Activated T-cell treated with anti-CD3 and anti-CD28 coated beads for 4 hours (primary cell): ENCODE measurements at regions not wholly inside any gene's neighbourhood (a gene's known extent, or its start where the extent isn't known, plus 50 kb on each side); places are given as distances from the start of the nearest gene placed in this dataset.
"Not testable (repeated sequence)": the region's sequence is repeated elsewhere in the genome, so short reads cannot be mapped to it uniquely, and the experiment has no call there.

Experiments
- DNase-seq: peaks from one replicate; pipeline ENCODE4 v3.0.0-alpha.2; 2020

DNA sequence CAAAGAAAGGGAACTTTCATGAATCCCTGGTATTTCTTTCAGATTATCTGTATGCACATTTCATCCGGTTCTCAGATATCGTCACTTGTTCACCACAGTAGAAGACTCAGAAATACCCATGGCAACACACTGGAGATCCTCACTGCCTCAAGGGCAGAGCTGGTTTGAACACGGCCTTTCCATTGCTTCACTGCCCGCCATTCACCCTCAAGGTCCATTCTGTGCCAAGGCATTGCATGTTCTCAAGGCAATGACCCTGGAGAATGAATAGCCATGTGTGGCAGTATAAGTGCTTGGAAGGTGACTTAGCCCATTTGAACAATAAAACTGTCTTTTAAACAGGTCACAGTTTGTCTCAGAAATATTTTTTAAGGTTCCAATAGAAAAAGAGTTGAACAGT is 606.5 kb downstream of the IPMK start:
- no peak for DNase-seq

DNA sequence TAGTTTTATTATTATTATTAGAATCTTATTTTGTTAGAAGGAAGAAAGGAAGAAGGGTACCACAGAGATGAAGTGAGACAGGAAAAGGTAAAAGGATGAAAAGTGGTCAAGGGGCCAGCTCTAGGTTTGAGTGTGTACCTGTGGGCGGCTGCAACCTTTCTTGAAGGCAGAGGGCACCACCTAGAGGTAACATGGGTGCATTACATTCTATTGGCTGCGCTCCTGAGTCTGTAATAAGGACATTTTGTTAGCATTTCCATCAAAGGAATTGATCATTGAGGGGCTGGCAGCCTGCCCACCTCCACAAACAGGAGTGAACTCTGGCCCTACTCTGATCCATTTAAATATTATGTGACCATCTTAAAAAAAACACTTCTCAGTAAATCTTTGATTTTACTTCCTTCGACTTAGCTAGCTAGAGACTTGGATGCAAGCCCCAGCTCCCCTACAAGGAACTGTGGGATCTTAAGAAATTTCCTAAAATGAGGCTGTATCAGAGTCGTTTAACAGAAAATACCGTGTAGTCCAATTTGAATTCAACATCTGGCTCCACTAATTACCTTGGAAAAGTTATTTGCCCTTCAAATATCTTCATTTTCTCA is 610.4 kb downstream of the IPMK start:
- no peak for DNase-seq

DNA sequence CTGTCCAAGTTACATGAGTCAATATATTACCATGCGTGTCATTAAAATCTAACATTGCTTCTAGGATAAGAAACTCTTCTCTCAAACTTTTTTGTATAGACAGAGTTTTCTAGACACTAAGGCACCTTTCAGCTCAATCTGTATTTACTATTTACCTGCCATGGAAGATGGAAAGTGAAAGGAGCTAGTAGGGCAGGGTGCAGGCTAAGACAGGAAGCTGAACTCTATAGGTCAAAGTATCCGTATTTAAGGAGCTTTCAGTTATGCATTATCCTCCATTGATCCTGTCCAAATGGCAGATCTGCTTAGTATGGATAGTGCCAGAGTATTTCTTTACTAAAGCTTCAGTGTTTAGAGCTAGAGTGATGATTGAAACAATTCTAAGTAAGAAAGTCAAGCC is 612.8 kb downstream of the IPMK start:
- DNase-seq = no peak

DNA sequence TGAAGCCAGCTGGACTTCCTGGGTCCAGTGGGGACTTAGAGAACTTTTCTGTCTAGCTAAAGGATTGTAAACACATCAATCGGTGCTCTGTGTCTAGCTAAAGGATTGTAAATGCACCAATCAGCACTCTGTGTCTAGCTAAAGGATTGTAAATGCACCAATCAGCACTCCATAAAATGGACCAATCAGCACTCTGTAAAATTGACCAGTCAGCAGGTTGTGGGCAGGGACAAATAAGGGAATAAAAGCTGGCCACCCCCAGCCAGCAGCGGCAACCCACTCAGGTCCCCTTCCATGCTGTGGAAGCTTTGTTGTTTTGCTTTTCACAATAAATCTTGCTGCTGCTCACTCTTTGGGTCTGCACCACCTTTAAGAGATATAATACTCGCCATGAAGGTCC is 622.6 kb downstream of the IPMK start:
- not testable (repeated sequence) for DNase-seq

DNA sequence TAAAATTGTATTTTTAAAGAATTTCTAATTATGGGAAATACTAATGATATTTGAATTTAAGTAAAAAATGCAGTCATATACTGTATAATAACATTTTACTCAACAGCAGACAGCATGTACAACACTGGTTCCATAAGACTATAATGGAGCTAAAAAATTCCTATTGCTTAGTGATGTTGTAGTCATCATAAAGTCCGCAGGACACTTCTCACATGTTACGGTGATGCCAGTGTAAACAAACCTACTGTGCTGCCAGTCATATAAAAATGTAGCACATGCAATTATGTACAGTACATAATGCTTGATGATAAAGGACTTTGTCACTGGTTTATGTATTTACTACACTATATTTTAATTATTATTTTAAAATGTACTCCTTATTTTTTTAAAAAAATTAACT is 629.3 kb downstream of the IPMK start:
- no peak for DNase-seq

DNA sequence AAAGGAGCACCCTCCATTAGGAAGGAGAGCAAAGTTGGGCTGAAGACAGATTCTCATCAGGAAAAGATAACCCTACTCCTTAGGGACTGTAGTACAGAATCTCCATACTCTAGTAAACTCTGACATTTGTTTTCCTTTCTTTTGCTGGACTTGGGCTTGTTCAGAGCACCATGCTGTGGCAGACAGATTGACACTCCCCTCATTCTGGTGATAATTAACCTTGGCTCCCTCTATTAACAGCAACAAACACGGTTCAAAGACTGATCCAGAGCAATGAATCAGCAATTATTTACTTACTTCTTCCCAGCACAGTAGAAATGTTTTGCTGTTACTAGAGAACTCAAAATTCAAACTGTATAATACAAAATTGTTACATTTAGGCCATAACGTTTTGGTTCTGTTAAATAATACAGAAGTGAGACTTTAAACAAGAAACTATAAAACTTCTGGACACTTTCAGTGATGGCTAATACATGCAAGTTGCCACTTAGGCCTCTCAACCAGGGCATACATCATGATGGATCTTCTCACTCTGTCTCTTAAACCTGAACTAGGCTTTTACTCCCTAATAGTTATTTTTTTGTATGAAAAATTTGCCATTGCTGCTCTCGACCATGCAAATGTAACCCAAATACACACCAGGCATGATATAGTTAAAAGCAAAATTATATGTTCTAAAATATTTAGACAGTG is 639.0 kb downstream of the IPMK start:
- DNase-seq = no peak

DNA sequence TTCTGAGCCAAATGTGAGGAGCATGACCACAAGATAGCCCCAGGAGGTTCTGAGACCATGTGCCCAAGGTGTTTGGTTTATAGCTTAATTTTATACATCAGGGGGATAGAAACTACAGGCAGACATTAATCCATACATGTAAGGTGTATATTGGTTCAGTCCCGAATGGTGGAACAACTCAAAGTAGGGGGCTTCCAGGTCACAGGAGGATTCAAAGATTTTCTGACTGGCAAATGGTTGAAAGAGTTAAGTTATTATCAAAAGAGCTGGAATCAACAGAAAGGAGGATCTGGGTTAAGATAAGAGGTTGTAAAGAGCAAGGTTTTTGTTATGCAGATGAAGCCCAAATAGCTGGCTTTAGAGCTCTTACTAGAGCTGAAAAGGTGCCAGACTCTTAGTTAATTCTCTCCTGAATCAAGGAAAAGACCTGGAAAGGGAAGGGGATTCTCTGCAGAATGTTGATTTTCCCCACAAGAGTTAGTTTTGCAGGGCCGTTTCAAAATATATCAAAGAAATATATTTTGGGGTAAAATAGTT is 640.0 kb downstream of the IPMK start:
- no peak for DNase-seq

DNA sequence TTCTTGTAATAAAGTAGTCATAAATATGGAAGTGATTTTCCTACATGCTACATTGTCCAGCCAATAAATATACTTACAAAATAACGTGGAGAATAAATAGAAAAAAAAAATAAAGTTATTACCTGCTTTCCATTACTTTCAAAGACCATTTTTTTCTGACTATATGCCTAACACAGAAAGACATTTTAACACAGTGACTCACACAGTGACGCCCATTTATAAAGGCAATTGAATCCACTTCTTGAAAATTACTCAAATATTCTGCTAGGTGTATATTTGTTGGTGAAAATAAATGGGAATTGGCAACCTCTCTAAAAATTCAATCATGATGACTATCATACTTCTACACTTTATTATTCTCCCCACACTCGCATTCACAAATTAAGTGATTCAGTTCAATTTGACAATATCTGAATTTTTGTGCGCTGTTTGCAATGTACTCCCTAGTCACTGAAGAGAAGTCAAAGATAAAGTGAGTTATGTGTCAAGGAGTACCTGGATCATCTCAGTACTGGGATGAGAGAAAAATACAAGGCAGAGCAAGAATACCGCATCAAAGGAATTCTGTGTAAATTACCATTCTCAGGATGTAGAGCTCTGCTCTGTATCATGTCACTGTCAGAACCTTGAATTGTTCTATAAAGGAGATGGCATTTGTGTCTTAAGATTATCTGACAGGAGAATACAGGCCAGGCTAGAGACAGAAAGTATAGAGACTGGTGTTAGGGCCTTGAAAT is 642.7 kb downstream of the IPMK start:
- no peak for DNase-seq

DNA sequence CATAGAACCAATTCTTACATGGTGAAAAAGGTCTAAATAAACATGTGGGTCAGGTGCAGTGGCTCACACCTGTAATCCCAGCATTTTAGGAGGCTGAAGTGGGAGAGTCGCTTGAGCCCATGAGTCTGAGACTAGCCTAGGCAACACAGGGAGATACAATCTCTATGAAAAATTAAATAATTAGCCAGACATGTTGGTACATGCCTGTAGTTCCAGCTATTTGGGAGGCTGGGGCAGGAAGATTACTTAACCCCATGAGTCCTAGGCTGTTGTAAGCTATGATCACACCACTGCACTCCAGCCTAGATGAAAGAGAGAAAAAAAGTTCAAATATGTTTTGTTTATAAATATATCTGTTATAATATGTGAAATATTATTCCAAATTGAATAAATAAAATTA is 643.6 kb downstream of the IPMK start:
- DNase-seq = no peak

DNA sequence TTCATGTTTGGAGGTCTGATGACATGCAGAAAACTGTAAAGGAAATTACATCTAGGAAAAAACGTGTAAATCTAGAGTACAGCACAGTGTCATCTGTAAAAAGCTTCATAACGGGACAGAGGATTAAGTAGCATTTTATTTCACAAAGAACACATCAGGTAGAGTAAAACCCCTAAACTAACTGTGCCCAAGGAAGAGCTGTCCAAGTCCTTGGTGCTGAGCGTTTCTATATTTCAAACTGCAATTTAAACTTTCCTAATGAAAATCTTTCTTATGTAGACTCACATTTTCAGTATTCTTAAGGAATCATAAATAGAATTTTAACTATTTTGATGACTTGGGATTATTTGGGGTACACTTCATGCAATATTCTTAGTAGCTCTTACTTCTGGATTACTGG is 646.2 kb downstream of the IPMK start:
- no peak for DNase-seq

DNA sequence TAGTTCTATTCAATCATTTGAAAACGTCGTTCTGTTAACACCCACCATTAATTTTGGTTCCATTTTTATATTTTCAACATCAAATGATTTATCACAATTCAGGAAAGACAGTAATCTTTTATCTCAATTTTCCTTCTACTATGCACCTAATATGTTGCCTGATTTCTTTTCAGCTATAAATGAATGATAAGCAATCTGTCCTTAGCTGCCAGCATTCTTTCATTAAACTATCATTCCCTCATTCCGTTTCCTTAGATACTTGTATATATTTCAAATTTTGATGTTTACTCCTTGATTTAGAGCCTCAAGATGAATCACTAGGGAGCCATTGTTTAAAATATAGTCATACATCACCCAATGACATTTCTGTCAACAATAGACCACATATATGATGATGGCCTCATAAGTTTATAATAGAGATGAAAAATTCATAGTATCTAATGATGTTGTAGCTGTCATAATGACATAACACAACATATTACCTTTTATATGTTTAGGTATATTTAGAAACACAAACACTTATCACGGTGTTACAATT is 661.7 kb downstream of the IPMK start:
- DNase-seq = no peak

DNA sequence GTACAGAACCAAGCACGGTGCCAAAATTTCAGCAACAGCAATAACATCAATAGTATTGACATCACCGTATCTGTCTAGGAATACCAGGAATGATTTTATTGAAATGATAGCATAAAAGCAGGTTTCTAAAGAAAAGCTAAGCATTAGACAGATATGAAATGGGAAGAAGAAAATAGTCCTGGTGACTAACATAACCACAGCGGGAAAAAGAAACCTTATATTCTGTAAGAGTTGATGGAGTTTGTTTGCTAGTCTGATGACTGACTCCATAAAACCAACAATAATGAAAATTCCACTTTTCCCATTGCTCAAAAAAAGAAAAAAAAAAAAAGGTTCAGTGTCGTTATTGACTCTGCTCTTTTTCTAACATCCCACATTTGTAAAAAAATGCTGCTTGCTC is 668.3 kb downstream of the IPMK start:
- no peak for DNase-seq

DNA sequence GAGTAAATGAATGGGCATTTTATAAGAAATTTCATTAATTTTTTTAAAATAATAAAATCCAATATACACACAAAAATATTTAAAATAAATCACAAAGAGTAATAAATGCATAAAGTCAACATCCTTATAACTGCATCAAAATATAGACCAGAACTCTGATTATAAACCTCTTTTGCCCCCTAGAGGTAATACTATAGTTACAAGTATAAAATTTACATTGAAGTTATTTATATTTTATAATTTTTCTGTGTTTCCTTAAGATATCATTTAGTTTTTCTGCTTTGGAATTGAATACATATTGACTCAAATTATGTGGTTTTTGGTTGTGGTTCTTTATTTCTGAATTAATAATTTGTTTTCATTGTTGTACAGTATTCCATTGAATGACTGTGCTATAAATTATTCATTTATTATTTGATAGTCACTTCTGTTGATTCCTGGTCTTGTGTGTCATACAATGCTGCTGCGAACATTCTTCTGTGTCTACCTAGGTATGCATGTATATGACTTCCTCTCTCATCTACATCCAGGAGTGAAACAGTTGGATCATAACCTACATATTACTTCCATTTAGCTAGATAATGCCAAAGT is 673.6 kb downstream of the IPMK start:
- no peak for DNase-seq

DNA sequence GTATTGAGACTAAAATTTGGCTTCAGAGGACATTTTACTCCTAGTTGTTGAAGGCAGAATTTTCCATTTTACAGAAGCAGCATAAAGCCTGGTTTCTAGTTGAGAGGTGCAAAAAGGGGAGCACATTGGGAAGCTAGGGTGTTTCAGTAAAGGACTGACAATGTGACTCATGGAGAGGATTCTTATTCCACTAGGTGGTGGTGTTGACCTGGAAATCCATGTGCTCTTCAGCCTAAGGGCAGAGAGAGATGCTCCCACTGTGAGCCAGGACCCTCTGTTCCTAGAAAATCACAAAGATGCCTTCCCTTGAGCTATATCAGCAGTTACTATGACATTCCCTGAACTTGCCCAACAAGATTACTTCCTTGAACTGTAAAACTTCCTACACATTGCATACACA is 687.8 kb downstream of the IPMK start:
- DNase-seq = no peak

DNA sequence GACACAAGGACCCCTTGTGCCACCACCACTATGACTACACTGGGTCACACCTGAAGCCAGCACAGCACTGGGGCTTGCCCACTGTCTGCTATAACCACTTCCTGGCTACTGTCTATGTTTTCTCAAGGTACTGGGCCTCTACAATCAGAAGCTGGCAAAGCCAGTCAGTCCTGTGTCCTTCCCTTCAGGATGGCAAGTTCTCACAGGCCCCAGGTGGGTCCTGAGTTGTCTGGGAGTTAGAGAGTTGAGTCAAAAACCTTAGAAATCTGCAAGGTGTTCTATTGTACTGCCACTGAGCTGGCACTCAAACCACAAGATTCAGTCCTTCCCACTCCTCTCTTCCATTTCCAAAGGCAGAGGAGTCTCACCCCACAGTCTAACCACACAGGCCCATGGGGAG is 705.5 kb downstream of the IPMK start:
- no peak for DNase-seq

DNA sequence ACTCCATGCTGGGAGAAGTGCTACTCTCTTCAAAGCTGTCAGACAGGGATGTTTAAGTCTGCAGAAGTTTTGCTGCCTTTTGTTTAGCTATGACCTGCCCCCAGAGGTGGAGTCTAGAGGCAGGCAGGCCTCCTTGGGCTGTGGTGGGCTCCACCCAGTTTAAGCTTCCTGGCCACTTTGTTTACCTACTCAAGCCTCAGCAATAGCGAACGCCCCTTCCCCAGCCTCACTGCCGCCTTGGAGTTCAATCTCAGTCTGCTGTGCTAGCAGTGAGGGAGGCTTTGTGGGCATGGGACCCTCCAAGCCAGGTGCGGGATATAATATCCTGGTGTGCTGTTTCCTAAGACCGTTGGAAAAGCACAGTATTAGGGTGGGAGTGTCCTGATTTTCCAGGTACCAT is 715.9 kb downstream of the IPMK start:
- DNase-seq = not testable (repeated sequence)

DNA sequence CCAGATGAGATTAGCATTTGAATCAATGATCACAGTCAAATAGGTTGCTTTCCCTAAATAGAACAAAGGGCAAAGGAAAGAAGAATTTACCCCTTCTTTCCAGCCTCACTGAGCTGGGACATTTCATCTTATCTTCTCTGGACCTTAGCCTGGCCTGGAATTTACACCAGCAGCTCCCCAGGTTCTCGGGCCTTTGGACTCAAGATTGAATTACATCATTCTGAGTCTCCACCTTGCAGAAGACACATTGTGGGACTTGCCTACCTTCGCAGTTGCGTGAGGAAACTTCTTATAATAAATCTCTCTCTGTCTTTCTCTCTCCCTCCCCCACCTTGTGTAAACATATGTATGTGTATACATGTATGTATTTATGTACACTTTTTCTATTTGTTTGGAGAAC is 732.4 kb downstream of the IPMK start:
- no peak for DNase-seq

DNA sequence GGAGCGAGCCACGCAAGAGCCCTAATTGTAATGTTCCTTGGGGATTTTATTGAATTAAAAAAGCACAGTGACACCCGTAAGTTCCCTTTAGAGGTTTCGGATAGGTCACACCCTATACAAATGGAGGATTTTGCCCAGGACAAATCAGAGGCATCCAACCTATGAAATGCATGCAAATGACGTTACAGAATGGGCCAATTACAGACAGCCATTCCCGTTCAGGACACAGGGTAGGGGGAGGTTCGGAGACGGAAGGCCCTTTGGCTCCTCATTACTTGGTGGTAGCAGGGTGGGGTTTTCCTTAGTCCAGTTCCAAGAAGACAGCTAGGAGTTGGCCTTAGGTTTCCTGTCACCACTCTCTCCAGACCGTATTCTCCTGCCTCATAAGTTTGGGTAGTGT is 754.1 kb downstream of the IPMK start:
- DNase-seq = no peak

DNA sequence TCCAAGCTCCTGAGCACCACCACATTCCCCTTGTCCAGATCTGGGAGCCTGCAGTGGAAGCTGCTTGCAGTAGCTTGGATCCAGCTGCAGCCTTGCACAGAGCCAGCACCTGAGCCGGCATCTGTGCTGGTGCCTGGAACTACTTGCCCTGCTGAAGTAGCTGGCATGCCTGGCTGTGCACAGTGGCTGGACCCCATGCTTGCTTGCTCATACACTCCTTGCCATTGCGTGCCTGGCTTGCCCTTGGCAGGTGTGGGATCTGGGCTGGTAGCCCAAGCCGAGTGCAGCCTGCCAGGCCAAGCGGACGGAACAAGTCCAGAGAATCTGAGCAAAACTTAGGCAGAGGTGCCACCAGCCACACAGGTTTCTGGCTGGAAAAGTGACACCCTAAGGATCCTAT is 759.9 kb downstream of the IPMK start:
- no peak for DNase-seq

DNA sequence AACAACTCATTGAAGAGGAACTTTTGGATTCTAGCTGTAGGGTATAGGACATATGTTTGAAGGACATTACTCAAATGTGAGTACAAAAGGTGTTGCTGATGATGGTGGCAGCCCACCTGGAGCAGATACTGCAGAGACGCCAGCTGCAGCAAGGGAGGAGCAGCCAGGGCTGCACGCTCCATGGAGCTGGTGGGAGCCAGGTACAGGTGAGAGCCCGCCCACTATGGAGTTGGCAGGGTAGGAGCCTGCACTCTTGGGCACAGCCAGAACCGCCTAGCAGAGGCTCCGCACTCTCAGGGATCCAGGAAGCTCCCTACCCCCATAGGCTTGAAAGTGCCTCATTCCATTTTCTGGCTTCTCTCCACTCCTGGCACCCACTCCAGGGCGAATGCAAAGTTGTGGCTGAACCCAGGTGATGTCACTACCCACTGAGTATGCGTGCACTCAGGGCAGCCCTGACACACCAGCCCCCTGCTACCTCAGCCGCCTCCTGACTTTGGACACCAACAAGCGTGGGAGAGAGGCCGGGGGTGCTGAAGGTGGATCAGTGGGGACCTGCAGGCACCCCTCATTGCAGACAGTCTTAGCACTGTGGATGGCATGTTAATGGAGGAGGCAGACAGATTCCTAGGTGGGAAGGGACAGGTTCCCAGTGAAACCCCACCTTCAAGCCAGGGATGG is 761.1 kb downstream of the IPMK start:
- DNase-seq = no peak

DNA sequence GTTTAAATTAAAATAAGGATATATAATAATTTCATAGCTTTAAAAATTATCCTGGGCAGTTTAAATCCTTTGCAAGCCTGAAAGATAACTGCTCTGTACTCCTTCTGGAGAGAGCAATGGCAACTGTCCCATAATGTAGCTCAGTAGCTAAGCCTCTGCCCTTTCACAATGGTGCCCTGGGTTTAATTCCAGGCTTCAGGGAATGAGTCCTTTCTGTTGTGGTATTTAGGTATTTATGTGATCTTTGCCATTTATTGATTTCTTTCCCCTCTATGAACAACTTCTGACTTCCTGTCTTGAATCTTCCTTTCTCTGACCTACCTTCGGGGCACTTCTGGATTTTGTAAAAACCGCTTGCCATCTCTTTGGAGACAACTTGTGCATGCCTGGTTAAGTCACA is 773.2 kb downstream of the IPMK start:
- DNase-seq = no peak

DNA sequence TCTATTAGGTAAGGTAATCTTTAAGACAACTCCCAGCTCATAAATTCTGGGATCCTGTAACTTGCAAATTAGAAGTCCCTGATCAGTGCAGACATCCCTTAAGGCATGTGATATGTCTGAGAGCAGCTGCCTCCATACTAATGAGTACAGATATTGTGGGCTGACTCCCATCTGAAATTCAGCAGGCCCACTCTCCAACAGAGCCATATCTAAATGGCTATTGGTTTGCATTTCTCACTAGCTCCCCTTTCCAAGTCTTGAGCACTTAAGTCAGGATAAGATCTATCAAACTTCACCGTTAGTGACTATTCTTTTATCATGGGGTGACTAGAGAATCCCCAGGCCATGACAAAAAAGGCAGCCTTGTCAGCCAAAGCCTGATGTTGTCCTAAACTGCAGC is 785.4 kb downstream of the IPMK start:
- DNase-seq = no peak
